GM18498 (cell line): ENCODE measurements at regions not wholly inside any gene's neighbourhood (a gene's known extent, or its start where the extent isn't known, plus 50 kb on each side); places are given as distances from the start of the nearest gene placed in this dataset.

Experiments
- ATAC-seq: cut with Tn5 transposase; IDR thresholded peaks from one replicate; pipeline ENCODE4 v1.9.1; 2021; ENCODE audit warnings: mild to moderate bottlenecking, moderate library complexity; ENCODE audit not compliant: unreplicated experiment

- ATAC-seq: no peak
Observed at GRCh38 chr9:105912157-105912862, 218.0 kb downstream of the TMEM38B start.

GRCh38 chr9:105912863-105913516, 218.6 kb downstream of the TMEM38B start:
- no peak for ATAC-seq

GRCh38 chr9:105921057-105921726, 226.9 kb downstream of the TMEM38B start:
- no peak for ATAC-seq

- ATAC-seq: no peak
Observed at GRCh38 chr9:105928416-105928815, 234.1 kb downstream of the TMEM38B start.

GRCh38 chr9:105930011-105930627, 235.8 kb downstream of the TMEM38B start:
- ATAC-seq: no peak

- ATAC-seq: no peak
Observed at GRCh38 chr9:105932276-105932675, 237.9 kb downstream of the TMEM38B start.

- no peak for ATAC-seq
Observed at GRCh38 chr9:105950448-105950847, 256.1 kb downstream of the TMEM38B start.

- ATAC-seq: no peak
Observed at GRCh38 chr9:105950894-105951293, 256.6 kb downstream of the TMEM38B start.

- ATAC-seq: no peak
Observed at GRCh38 chr9:105954517-105954916, 260.2 kb downstream of the TMEM38B start.

GRCh38 chr9:105957830-105958229, 263.5 kb downstream of the TMEM38B start:
- ATAC-seq: no peak

GRCh38 chr9:105958587-105958986, 264.2 kb downstream of the TMEM38B start:
- no peak for ATAC-seq

- ATAC-seq: no peak
Observed at GRCh38 chr9:105959531-105959930, 265.2 kb downstream of the TMEM38B start.

- no peak for ATAC-seq
Observed at GRCh38 chr9:105963343-105964099, 269.2 kb downstream of the TMEM38B start.

GRCh38 chr9:105964156-105964555, 269.8 kb downstream of the TMEM38B start:
- no peak for ATAC-seq

GRCh38 chr9:105966834-105967233, 272.5 kb downstream of the TMEM38B start:
- no peak for ATAC-seq

- no peak for ATAC-seq
Observed at GRCh38 chr9:105967248-105967647, 272.9 kb downstream of the TMEM38B start.

- no peak for ATAC-seq
Observed at GRCh38 chr9:105967797-105968196, 273.5 kb downstream of the TMEM38B start.

- no peak for ATAC-seq
Observed at GRCh38 chr9:105968811-105969466, 274.6 kb downstream of the TMEM38B start.

GRCh38 chr9:105969636-105970035, 275.3 kb downstream of the TMEM38B start:
- ATAC-seq: no peak

- no peak for ATAC-seq
Observed at GRCh38 chr9:105971986-105972385, 277.6 kb downstream of the TMEM38B start.
